DMS53 treated with DMSO at 0.1 percent for 48 hours (cell line): ENCODE measurements at regions not wholly inside any gene's neighbourhood (a gene's known extent, or its start where the extent isn't known, plus 50 kb on each side); places are given as distances from the start of the nearest gene placed in this dataset.
"Not testable (repeated sequence)": the region's sequence is repeated elsewhere in the genome, so short reads cannot be mapped to it uniquely, and the experiment has no call there.

Experiments
- DNase-seq: peaks from one replicate; lab custom pipeline; 2025; ENCODE audit not compliant: unreplicated experiment; lab: John Stamatoyannopoulos, UW

DNA sequence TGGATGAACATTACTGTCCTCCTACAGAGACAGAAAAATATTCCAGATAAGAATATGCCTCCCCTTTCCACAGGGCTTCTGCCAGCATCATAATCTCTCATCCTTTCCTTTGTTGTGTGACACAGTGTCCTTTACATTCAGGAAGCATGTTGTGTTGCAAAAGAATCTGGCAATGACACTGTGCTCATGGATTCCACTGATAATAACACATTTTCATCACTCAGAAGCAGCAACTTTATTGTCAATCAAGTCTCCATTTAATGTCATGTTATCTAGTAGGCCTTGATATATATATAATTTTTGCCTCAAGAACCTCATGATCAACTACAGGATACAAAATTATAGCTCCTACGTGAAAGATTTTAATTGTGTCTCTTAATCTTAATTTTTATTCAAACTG, 833.9 kb downstream of the FSTL5 start:
- no peak for DNase-seq

DNA sequence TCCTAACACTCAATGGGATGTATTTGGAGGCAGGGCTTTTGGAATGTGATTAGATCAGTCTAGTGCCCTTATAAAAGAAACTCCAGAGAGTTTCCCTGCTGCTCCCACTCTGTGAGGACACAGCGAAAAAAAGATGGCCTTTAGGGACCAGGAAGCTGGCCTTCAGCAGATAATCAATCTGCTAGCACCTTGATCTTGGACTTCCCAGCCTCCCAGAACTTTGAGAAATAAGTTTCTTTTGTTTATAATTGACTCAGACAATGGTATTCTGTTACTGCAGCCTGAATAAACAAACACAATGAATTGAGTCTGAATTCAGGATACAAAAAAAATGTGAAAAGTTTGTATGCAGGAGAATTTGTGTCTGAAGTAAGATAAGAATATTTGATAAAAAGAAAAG, 842.1 kb downstream of the FSTL5 start:
- DNase-seq = no peak

DNA sequence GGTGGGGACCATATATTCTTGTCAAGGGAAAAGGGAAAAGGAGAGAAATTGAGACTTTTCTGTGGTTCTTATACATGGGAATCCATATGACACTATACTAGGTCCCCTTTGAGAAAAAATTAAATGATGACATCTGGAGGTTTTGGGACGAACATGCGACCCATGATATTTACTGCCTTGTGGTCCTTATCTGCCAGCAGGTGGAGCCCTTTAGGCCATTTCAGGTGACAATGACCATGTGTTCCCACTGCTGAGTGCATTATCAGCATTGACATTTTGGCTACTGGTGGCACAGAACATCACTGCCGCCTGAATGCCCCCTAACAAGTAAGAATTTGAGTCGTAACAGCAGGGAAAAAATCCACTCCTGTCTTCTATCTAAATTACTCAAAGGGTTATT, 843.4 kb downstream of the FSTL5 start:
- DNase-seq = peak; percentile 39

DNA sequence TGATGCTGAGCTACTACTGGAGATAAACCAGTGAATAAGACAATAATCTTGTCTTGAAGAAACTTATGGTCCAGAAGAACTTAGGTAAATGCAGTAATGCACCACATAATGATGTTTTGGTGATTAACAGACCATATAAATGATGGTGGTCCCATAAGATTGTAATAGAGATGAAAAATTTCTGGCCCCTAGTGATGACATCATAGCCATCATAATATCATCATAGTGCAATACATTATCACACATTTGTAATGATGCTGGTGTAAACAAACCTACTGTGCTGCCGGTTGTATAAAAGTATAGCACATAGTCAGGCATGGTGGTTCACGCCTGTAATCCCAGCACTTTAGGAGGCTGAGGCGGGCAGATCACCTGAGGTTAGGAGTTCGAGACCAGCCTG, 846.8 kb downstream of the FSTL5 start:
- DNase-seq = no peak

DNA sequence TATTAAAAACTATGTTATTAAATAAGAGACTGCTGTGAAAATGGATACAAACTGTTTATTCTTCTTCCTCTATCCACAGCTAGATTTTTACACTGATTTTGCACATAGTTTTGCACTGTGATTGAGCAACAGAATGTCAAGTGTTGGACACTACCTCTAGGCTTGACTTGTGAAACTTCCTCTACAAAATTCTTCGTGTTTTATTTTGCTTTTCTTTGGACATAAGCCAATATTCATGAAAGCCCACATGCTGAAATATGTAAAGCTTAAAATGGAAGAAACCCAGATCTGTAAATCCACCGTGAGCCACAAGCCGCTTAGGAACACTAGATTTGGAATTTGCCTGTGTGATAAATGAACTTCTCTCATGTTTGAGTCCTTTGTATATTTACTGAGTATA, 849.4 kb downstream of the FSTL5 start:
- DNase-seq = no peak

GRCh38 chr4:161303551-161303950, 860.2 kb downstream of the FSTL5 start:
- no peak for DNase-seq

DNA sequence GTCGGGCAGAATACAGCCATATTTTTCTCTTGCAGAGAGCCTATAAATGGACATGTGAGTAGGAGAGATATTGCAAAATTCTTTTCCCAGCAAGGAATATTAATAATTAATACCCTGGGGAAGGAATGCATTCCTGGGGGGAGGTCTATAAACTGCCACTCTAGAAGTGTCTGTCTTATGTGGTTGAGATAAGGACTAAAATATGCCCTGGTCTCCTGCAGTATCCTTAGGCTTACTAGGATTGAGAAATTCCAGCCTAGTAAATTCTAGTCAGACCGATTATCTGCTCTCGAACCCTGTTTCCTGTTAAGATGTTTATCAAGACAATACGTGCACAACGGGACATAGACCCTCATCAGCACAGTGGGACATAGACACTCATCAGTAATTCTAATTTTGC, 872.6 kb downstream of the FSTL5 start:
- DNase-seq = no peak

DNA sequence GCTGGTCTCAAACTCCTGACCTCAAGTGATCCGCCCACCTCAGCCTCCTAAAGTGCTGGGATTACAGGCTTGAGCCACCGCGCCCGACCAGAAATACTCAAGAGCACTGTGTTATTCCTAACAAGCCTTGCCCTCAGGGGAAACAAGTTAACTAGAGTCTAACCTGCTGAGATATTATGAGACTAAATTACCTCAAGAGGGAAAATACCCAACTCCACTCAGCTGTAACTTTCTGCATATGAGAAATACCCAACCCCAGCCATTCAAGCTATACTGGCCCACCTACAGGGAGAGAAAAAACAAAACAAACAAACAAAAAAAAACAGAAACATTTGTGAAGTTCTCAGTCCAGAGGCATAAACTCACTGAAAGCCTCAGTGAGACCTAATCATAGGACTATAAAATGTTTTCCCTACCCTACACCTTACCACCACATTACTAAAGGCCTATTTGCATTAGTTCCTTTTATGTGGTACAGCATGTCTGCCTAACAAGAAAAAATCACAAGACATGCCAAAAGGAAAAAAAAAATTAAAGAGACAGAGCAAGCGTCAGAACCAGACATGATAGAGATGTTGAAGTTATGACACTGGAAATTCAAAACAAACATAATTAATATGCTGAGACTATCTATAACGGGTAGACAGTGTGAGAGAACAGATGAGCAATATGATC, 876.0 kb downstream of the FSTL5 start:
- no peak for DNase-seq

DNA sequence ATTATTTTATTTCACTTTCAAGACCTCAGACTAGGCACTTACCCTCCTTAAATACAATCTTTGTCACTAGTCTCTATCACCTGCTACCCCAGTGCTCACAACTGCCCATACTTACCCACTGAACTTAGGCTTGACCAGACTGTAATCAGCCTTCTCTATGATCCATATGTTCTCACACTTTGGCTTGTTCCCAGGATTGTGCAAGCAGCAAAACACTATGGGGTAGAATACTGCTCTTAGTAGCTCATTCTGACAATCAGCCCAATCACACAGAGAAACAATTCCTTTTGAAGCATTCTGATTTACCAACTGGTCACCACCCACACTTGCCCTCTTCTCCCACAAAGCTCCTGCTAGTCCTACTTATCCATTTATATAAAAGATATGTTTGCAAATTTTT, 878.3 kb downstream of the FSTL5 start:
- DNase-seq = no peak

GRCh38 chr4:161280929-161281328, 882.9 kb downstream of the FSTL5 start:
- no peak for DNase-seq

DNA sequence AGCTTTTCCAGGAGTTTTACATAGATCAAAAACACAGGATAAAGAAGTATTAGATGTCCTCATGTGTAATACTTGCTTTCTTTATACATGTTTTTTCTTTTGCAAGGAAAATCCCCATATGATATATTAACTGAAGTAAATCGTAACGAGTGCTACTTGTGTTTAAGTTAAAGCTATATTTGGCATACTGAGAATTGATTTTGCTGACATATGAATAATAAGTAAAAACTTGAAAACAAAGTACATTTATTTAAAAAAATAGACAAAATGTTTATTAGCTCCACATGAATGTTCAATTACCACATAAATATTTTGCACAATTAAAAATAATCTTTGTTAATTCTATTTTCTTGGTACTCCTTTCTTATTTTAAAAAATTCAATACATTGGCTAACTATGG, 884.7 kb downstream of the FSTL5 start:
- no peak for DNase-seq

DNA sequence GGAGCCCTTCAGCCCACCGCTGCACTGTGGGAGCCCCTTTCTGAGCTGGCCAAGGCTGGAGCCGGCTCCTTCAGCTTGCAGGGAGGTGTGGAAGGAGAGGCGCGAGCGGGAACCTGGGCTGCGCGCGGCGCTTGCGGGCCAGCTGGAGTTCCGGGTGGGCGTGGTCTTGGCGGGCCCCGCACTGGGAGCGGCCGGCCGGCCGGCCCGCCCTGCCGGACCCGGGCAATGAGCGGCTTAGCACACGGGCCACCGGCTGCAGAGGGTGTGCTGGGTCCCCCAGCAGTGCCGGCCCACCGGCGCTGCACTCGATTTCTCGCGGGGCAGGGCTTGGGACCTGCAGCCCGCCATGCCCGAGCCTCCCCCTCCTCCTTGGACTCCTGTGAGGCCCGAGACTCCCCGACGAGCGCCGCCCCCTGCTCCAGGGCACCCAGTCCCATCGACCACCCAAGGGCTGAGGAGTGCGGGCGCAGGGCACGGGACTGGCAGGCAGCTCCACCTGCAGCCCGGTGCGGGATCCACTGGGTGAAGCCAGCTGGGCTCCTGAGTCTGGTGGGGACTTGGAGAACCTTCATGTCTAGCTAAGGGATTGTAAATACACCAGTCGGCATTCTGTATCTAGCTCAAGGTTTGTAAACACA, 886.5 kb downstream of the FSTL5 start:
- not testable (repeated sequence) for DNase-seq

DNA sequence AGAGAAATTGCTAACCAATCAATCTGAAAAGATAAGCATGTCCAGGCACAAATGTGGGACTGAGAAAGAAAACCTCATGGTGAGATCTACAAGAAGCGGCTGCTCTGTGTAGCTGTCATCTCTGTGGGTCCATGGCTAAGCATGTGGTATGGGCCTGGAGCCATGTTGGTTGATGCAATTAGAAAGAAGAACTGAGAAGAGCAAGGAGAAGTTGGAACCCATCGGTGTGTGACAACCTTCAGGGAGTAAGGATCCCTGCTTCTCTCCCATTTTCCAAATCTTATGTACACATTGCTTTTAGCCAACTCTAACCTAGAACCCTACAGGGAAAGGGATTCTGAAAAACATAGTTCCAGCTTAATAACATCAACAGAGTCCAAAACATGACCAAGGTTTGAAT, 890.2 kb downstream of the FSTL5 start:
- DNase-seq = no peak

DNA sequence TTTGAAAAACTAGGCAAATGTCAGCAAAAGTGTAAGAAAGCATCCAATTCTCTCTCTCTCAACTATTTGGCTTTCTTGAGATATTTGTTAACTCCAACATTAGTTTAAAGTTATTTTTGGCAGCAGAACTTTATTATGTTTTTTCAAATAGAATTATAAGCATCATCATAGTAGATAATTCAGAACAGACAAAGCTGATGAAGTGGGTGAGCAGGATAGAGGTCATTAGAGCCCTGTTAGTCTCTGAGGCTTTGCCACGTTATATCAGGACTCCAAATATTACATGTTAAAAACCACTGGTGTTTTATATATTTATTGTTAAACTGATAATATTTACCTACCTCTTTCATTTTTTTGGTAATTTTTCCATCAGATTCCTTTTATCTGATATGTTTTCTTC, 903.0 kb downstream of the FSTL5 start:
- no peak for DNase-seq

GRCh38 chr4:161256716-161257115, 907.1 kb downstream of the FSTL5 start:
- peak; percentile 16 for DNase-seq

- no peak for DNase-seq
These were observed 907.6 kb downstream of the FSTL5 start for GRCh38 chr4:161256172-161256571.

DNA sequence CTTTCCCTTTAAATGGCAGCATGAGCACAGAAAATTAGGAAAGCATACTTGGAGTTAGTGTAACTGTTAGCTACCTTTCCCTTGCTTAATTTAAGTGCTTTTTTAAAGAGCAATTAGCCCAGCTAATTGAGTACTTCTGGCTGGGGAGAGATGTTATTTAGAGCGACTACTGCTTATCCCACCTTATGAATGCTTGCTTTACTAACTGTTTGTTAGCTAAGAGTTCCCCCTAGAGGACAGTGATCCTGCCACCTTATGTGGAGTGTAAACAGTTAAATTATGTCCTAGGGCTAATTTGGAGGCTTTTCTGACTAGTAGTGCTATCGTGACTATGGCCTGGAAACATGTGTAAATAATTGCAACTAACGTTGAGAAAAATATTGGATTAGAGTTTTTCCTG, 909.4 kb downstream of the FSTL5 start:
- DNase-seq = no peak

GRCh38 chr4:161252520-161253141, 911.2 kb downstream of the FSTL5 start:
- peak; percentile 11 for DNase-seq

DNA sequence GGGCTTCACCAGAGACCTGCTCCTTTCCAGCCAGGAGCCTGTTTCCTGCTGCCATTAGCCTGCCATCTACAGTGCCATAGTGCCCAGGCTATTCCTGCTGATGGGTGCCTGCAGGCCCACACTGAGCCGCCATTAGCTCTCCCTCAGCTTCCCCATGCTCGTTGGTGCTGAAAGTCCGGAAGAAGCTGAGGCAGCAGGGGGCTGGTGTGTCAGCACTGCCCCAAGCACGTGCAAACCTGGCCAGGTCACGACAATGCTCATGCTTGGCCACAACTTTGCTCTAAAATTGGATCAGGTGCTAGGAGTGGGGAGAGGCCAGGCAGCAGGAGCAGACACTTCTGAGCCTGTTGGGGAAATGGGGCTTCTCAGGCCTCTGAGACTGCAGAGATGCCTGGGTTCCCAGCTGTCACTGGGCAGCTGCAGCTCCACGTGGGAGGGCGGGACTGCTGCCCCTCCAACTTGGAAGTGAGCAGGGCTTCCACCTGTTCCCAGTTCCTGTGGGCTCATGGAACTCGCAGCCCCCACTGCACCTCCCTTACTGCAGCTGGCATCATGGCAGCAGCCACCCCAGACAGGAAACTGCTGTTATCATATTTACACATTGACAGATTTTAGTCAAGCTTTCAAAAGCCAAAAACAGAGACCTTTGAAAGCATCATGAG, 913.9 kb downstream of the FSTL5 start:
- DNase-seq = no peak

- DNase-seq = no peak
These were observed 914.9 kb downstream of the FSTL5 start for GRCh38 chr4:161248880-161249279.

DNA sequence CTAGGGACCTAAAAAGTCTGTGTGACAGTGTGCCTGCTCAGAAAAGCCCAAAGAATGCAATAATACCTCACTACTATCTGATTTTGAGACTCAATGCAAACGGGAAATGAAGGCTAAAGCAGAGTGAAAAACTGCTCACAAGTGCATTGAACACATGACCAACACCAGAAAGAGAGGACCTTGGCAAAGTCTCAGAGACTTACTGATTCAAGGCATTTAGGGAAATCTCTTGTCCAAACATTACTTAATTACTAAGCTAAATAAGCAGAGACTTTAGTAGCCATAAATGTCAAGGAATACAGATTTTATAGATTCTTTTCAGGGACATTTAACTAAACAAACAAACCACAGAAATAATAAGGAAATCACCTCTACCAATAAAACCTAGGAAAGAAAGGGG, 916.0 kb downstream of the FSTL5 start:
- DNase-seq = no peak

- no peak for DNase-seq
These were observed 925.8 kb downstream of the FSTL5 start for GRCh38 chr4:161238033-161238432.
